ENCODE measurements at regions not wholly inside any gene's neighbourhood (a gene's known extent, or its start where the extent isn't known, plus 50 kb on each side); places are given as distances from the start of the nearest gene placed in this dataset.

- no peak for TF ChIP-seq EZH2 (IDR thresholded peaks at IDR 0.05)
- no peak for TF ChIP-seq POLR2AphosphoS5 (IDR thresholded peaks at IDR 0.05; ENCODE audit: borderline replicate concordance, low read depth, low read length)
These were observed 640.7 kb upstream of the SOX9 start for GRCh38 chr17:71480099-71480498.
